ENCODE measurements at regions not wholly inside any gene's neighbourhood (a gene's known extent, or its start where the extent isn't known, plus 50 kb on each side); places are given as distances from the start of the nearest gene placed in this dataset.

- DNase-seq = no peak
Observed at GRCh38 chr3:76724075-76724474, 315.8 kb upstream of the ROBO2 start.

GRCh38 chr3:76724706-76725105 is 315.2 kb upstream of the ROBO2 start:
- DNase-seq = no peak

DNA sequence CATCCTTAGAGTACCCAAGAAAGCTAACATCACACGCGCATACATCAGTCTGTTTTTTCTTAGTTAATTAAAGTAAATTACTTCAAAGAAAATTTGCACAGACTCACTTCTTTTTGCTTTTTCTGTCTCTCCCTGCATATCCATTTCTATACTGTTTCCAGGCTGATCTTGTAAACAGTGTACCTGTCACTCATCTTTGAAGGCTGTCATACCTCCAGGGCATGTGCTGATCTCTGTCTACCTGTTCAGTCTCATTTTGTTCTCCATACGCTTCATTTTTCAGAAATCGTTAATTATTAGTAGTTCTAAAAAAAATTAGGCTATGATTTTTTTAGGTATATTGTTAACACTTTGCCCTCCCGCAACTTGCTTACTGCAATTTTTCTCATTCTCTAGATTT is 313.9 kb upstream of the ROBO2 start:
- no peak for DNase-seq

GRCh38 chr3:76728426-76728825 is 311.5 kb upstream of the ROBO2 start:
- DNase-seq = no peak

- no peak for DNase-seq
Observed at GRCh38 chr3:76731471-76731870, 308.4 kb upstream of the ROBO2 start.

GRCh38 chr3:76733073-76733759 is 306.7 kb upstream of the ROBO2 start:
- no peak for DNase-seq

GRCh38 chr3:76735152-76735551 is 304.7 kb upstream of the ROBO2 start:
- DNase-seq = no peak

DNA sequence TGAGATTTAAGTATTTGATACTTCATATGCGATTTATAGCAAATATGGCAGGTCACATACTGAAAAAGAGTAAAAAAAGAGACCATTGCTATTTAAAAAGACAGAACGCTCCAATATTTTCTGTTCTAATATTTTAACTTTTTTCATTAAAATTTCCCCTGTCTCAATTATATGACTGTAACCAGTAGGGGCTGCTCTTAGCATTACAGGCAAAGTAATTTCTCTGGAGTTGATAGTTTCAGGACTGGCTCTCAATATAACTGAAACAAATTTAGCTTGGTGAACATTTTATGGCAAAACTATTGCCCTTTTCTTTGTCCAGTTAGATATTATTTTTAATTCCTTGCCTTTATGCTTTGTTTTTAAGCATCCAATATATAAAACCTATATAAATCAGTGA is 286.3 kb upstream of the ROBO2 start:
- no peak for DNase-seq

- DNase-seq = no peak
Observed at GRCh38 chr3:76754247-76754646, 285.7 kb upstream of the ROBO2 start.

- no peak for DNase-seq
Observed at GRCh38 chr3:76756577-76756976, 283.3 kb upstream of the ROBO2 start.

DNA sequence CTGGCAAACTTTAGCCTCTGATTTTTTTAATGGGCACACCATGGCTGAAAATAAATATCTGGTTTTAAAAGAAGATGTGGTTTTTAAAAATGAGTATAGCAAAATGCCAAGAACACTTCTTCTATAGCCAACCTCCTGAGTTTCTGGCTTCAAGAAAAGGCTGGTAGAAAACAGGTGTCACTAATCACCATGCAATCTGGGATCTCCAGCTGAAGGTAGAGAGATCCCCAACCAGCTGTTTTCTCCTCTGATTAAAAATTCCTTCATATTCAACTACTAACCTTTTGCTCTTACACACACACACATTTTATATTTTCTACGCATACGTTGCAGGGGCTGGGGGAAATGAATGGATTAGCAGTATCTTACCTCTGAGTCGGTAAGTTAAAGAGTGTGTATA is 279.6 kb upstream of the ROBO2 start:
- DNase-seq = no peak

GRCh38 chr3:76765511-76765910 is 274.4 kb upstream of the ROBO2 start:
- DNase-seq = no peak

GRCh38 chr3:76768912-76769311 is 271.0 kb upstream of the ROBO2 start:
- no peak for DNase-seq

DNA sequence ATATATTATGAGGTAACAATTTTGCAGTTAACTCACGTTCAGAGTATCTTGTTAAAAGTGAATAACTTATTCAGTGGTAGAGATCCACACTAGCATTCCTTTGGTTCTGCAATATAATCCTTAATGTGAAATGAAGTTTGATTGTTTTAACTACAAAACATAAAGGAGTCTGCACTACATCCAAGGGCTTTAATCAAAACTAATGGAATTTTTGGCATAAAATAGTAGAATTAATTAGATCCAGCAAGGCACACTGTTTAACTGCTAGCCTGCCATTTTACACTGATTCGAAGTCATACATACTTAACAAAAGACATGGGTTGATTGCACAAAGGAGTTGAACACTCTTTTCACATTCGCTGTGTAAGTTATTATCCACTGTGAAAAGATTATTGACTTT is 263.0 kb upstream of the ROBO2 start:
- DNase-seq = no peak

DNA sequence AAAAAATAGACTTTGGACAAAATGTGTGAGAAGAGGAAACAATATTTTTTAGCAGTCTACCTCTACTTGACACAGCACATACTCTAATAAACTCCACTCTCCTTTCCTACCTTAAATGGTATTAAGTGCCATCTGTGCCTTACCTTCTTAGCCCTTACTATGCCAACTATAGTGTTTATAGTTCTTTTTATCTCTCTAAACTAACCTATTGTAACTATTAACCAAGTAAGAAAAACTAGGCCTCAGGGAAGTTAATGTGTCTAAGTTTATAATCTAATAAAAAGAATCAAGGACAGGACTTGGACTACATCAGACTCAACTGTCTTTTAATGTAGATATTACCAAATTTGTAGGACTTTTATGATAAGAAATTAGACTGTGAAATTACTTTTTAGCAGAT is 251.7 kb upstream of the ROBO2 start:
- no peak for DNase-seq

GRCh38 chr3:76789237-76789636 is 250.7 kb upstream of the ROBO2 start:
- no peak for DNase-seq

DNA sequence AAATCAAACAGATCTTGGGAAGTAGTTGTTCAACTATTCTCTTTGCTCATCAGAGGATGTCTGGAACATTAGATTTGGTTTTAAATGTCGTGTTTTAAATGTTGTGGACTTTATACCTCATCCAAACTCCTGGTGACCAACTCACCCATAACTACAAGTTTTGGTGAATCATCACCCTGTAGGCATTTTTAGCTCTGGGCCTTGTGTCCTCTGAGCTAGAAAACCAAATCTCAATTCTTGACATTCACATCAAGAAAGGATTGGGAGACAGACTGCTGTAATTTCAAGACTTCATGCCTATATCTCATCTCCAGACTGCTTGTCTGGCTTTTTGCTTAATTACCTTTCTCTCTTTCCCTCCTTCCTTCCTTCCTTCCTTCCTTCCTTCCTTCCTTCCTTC is 228.5 kb upstream of the ROBO2 start:
- DNase-seq = no peak

DNA sequence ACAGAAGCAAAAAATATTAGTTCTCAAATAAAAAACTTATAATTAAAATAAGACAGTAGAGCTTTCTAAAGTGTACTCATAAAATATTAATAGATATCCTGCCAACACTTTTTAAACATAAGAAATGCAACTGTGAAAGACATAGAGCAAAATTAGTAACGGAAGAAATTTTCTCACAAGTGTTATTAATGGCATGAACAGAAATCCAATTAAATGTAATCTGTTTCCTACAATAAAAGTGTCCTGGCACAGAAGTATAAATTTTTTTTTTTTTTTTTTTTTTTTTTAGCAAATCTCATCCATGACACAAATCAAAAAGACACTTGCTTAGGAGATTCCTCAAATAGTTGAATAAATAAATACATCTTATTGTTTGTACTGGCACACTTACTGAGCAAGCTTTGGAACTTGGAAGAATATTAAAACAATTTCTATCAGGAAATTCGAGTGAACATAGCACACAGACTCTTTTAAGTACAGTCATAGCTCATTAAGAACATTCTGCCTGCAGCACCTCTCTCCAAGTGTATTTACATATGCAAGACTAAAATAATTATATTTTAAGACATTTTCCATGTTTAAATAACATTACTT is 227.2 kb upstream of the ROBO2 start:
- no peak for DNase-seq

- no peak for DNase-seq
Observed at GRCh38 chr3:76815561-76815960, 224.3 kb upstream of the ROBO2 start.

- no peak for DNase-seq
Observed at GRCh38 chr3:76820481-76820880, 219.4 kb upstream of the ROBO2 start.

DNA sequence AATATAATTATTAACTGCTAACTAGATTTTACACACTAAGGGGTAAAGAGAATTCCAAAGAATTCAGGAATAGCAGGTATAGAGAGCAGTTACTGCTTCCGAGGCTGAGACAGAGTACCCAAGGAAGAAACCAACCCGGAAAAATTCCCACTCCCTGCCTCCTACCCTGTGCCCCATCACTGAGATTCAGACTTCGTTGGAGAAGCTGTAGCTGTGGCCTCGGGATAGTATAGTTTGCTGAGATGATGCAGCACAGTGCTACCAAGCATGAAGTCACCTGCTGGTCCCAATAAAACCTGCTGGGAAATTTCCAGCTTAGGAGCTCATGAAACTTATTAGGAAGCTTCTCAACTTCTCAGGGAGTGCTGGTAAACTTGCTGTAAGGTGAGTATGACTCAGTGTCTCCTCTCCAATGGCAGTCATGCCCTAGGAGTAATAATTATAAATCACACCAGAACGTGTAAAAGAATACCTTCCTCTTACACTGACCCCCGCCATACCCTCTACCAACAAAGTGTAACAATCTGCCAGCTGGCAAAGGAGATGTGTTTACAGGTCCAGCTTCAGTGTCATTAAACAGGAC is 215.2 kb upstream of the ROBO2 start:
- DNase-seq = no peak

- DNase-seq = no peak
Observed at GRCh38 chr3:76826861-76827260, 213.0 kb upstream of the ROBO2 start.

- DNase-seq = no peak
Observed at GRCh38 chr3:76827701-76828226, 212.1 kb upstream of the ROBO2 start.

GRCh38 chr3:76834657-76835056 is 205.2 kb upstream of the ROBO2 start:
- no peak for DNase-seq

DNA sequence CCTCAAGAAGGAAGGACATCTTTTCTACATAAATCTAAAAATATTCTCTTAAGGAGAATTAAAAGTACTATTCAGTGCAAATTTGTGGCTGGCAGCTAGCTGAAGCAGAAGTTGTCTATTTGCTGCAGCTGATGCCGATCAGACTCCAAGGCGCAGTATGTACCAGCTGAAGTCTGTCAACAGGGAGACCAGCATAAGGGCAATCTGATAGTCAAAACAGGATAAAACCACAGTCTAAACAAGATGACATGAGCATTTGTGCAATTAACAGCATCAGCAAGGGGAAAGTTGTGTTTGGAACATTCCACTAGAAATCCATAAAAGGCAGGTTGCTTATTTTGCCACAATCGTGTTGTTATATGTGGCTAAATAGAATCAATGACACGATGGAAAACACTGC is 198.2 kb upstream of the ROBO2 start:
- no peak for DNase-seq
